SK-N-DZ (cell line): ENCODE measurements at regions not wholly inside any gene's neighbourhood (a gene's known extent, or its start where the extent isn't known, plus 50 kb on each side); places are given as distances from the start of the nearest gene placed in this dataset.
"Not testable (repeated sequence)": the region's sequence is repeated elsewhere in the genome, so short reads cannot be mapped to it uniquely, and the experiment has no call there.

Experiments used
- DNase-seq: peaks from one replicate; pipeline ENCODE4 v3.0.0-alpha.2; 2015; ENCODE audit warnings: low spot score

GRCh38 chr4:19531906-19532848 is 719.5 kb upstream of the SLIT2 start:
- DNase-seq, result no peak

GRCh38 chr4:19523964-19524363 is 727.7 kb upstream of the SLIT2 start:
- DNase-seq, result no peak

GRCh38 chr4:19522966-19523365 is 728.7 kb upstream of the SLIT2 start:
- DNase-seq, result no peak

GRCh38 chr4:19520939-19521520 is 730.7 kb upstream of the SLIT2 start:
- no peak for DNase-seq

GRCh38 chr4:19514276-19515070 is 737.2 kb upstream of the SLIT2 start:
- DNase-seq, result peak; percentile 5

- no peak for DNase-seq
Measured at GRCh38 chr4:19512086-19512485, 739.6 kb upstream of the SLIT2 start.

- DNase-seq, result no peak
Measured at GRCh38 chr4:19510993-19511392, 740.7 kb upstream of the SLIT2 start.

GRCh38 chr4:19508442-19508841 is 743.3 kb upstream of the SLIT2 start:
- DNase-seq, result no peak

- DNase-seq, result no peak
Measured at GRCh38 chr4:19497705-19498104, 754.0 kb upstream of the SLIT2 start.

- DNase-seq, result no peak
Measured at GRCh38 chr4:19496756-19497155, 754.9 kb upstream of the SLIT2 start.

GRCh38 chr4:19494961-19495360 is 756.7 kb upstream of the SLIT2 start:
- no peak for DNase-seq

GRCh38 chr4:19492606-19493005 is 759.1 kb upstream of the SLIT2 start:
- no peak for DNase-seq

- DNase-seq, result peak; percentile 63
Measured at GRCh38 chr4:19486400-19486799, 765.3 kb upstream of the SLIT2 start.

GRCh38 chr4:19478791-19479190 is 772.9 kb upstream of the SLIT2 start:
- no peak for DNase-seq

- no peak for DNase-seq
Measured at GRCh38 chr4:19473569-19473968, 778.1 kb upstream of the SLIT2 start.

- no peak for DNase-seq
Measured at GRCh38 chr4:19472666-19473065, 779.0 kb upstream of the SLIT2 start.

GRCh38 chr4:19470001-19470400 is 781.7 kb upstream of the SLIT2 start:
- not testable (repeated sequence) for DNase-seq

- no peak for DNase-seq
Measured at GRCh38 chr4:19462117-19462516, 789.6 kb upstream of the SLIT2 start.

GRCh38 chr4:19455850-19456602 is 795.7 kb upstream of the SLIT2 start:
- no peak for DNase-seq

- no peak for DNase-seq
Measured at GRCh38 chr4:19455196-19455595, 796.5 kb upstream of the SLIT2 start.

- DNase-seq, result no peak
Measured at GRCh38 chr4:19438233-19438632, 813.5 kb upstream of the SLIT2 start.

GRCh38 chr4:19437008-19437407 is 814.7 kb upstream of the SLIT2 start:
- no peak for DNase-seq
